HL-60 (cell line): ENCODE measurements at regions not wholly inside any gene's neighbourhood (a gene's known extent, or its start where the extent isn't known, plus 50 kb on each side); places are given as distances from the start of the nearest gene placed in this dataset.

ENCODE experiments used
- DNase-seq, 2 experiments: peaks; one replicate each; pipeline ENCODE4 v3.0.0-alpha.2; 2010 to 2020; ENCODE audit warnings: low read depth in 1 of 2, low spot score in 1 of 2
- H3K27ac ChIP-seq: fragments of 250-450 bp; sonication (Bioruptor Pico); replicated peaks from 2 replicates; pipeline ENCODE4 v1.5.1; 2020; ENCODE audit warnings: mild to moderate bottlenecking, moderate library complexity
- H3K27me3 ChIP-seq: fragments of 250-450 bp; sonication (Bioruptor Pico); 2 replicates; pipeline ENCODE4 v1.5.1; 2021; ENCODE audit warnings: mild to moderate bottlenecking, moderate library complexity; ENCODE audit not compliant: insufficient read depth, poor library complexity, severe bottlenecking
- H3K4me3 ChIP-seq: replicated peaks from 2 replicates; pipeline ENCODE4 v1.5.1; 2011; ENCODE audit warnings: mild to moderate bottlenecking, control low read depth, low read length; ENCODE audit not compliant: insufficient read depth
- GABPA ChIP-seq: IDR thresholded peaks from 2 replicates; pipeline ENCODE4 v1.6.1; 2012; ENCODE audit warnings: low read depth
- POLR2AphosphoS5 ChIP-seq: IDR thresholded peaks from 2 replicates; pipeline ENCODE4 v1.6.1; 2012; ENCODE audit warnings: low read depth
- SPI1 ChIP-seq: IDR thresholded peaks from 2 replicates; pipeline ENCODE4 v1.6.1; 2012; ENCODE audit warnings: low read depth, mild to moderate bottlenecking, borderline replicate concordance
- TF ChIP-seq, protein P1 (sequence below): IDR thresholded peaks from 2 replicates; pipeline ENCODE4 v1.6.1; 2012; ENCODE audit warnings: low read depth; ENCODE audit not compliant: insufficient replicate concordance
- TF ChIP-seq, protein P2 (sequence below): IDR thresholded peaks from one replicate; pipeline ENCODE4 v1.5.1; 2011; ENCODE audit warnings: low read length, control low read depth, inconsistent platforms; ENCODE audit not compliant: insufficient read depth

GRCh38 chr1:219837994-219838294, 90.4 kb downstream of the SLC30A10 start:
- no peak for TF ChIP-seq GABPA
- TF ChIP-seq POLR2AphosphoS5: no peak
- TF ChIP-seq, protein P1, sequence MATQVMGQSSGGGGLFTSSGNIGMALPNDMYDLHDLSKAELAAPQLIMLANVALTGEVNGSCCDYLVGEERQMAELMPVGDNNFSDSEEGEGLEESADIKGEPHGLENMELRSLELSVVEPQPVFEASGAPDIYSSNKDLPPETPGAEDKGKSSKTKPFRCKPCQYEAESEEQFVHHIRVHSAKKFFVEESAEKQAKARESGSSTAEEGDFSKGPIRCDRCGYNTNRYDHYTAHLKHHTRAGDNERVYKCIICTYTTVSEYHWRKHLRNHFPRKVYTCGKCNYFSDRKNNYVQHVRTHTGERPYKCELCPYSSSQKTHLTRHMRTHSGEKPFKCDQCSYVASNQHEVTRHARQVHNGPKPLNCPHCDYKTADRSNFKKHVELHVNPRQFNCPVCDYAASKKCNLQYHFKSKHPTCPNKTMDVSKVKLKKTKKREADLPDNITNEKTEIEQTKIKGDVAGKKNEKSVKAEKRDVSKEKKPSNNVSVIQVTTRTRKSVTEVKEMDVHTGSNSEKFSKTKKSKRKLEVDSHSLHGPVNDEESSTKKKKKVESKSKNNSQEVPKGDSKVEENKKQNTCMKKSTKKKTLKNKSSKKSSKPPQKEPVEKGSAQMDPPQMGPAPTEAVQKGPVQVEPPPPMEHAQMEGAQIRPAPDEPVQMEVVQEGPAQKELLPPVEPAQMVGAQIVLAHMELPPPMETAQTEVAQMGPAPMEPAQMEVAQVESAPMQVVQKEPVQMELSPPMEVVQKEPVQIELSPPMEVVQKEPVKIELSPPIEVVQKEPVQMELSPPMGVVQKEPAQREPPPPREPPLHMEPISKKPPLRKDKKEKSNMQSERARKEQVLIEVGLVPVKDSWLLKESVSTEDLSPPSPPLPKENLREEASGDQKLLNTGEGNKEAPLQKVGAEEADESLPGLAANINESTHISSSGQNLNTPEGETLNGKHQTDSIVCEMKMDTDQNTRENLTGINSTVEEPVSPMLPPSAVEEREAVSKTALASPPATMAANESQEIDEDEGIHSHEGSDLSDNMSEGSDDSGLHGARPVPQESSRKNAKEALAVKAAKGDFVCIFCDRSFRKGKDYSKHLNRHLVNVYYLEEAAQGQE: no peak
- no peak for TF ChIP-seq SPI1
- TF ChIP-seq, protein P2, sequence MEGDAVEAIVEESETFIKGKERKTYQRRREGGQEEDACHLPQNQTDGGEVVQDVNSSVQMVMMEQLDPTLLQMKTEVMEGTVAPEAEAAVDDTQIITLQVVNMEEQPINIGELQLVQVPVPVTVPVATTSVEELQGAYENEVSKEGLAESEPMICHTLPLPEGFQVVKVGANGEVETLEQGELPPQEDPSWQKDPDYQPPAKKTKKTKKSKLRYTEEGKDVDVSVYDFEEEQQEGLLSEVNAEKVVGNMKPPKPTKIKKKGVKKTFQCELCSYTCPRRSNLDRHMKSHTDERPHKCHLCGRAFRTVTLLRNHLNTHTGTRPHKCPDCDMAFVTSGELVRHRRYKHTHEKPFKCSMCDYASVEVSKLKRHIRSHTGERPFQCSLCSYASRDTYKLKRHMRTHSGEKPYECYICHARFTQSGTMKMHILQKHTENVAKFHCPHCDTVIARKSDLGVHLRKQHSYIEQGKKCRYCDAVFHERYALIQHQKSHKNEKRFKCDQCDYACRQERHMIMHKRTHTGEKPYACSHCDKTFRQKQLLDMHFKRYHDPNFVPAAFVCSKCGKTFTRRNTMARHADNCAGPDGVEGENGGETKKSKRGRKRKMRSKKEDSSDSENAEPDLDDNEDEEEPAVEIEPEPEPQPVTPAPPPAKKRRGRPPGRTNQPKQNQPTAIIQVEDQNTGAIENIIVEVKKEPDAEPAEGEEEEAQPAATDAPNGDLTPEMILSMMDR: no peak
- no peak overlapping the region for H3K4me3 ChIP-seq
- no peak overlapping the region for H3K27ac ChIP-seq
- H3K27me3 ChIP-seq: no peaks in the 10 kb centered on the region
- DNase-seq: no peak

DNA sequence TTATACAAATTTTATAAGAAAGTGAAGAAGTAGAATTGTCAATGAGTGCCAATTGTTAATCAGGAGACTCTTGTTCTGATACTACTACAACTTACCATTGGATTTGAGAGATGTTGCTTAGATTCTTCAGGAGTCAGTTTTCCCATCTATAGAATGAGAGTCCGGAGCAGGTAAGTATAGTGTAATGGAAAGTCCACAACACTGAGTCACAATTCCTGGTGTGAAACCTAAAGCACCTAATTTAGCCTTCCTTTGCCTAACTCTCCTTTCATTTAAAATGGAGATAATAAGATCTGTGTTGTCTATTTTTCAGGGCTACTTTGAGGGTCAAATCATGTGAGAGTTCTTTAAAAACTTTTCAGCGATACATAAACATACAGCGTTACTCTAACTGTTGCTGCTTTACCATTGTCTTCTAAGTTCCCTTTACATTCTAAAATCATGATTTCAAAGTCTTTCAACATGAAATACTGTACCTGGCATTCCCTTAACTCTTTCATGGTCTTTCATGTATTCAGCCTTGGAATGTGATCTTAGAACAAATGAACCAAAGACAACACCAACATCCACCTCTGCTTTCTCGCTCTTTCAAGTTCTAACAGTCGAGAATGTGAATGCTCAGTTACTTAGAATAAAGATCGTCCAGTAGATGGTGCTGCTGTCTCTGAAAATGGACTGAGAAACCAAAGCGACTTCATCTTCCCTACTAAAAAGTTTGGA, 90.9 kb downstream of the SLC30A10 start:
- Histone ChIP-seq H3K27me3 (no peaks in the 10 kb centered on the region), H3K4me3 (no peak overlapping the region), H3K27ac (no peak overlapping the region)
- peak in 1 of 2 experiments; percentile 26 for DNase-seq
- no peak for TF ChIP-seq POLR2AphosphoS5
- TF ChIP-seq, protein P2: peak; percentile 27

GRCh38 chr1:219834314-219834917, 93.9 kb downstream of the SLC30A10 start:
- Histone ChIP-seq H3K27me3 (no peaks in the 10 kb centered on the region), H3K4me3 (no peak overlapping the region), H3K27ac (no peak overlapping the region)
- TF ChIP-seq SPI1 (no peak), GABPA (no peak), POLR2AphosphoS5 (no peak)
- TF ChIP-seq, protein P2: no peak
- TF ChIP-seq, protein P1: no peak
- no peak for DNase-seq
